Urinary bladder (tissue), 3 donors: ENCODE measurements at regions not wholly inside any gene's neighbourhood (a gene's known extent, or its start where the extent isn't known, plus 50 kb on each side); places are given as distances from the start of the nearest gene placed in this dataset.
"Not testable (repeated sequence)": the region's sequence is repeated elsewhere in the genome, so short reads cannot be mapped to it uniquely, and the experiment has no call there.

ENCODE experiments used
- DNase-seq: peaks from one replicate; pipeline ENCODE4 v3.0.0-alpha.2; 2015; ENCODE audit errors: extremely low spot score
- H3K27ac ChIP-seq: one replicate; pipeline ENCODE4 v1.5.1; 2013; ENCODE audit warnings: low read depth, mild to moderate bottlenecking, moderate library complexity
- H3K36me3 ChIP-seq: one replicate; pipeline ENCODE4 v1.6.1; 2013; ENCODE audit warnings: mild to moderate bottlenecking, moderate library complexity; ENCODE audit not compliant: insufficient read depth
- H3K4me1 ChIP-seq: one replicate; pipeline ENCODE4 v1.6.1; 2013; ENCODE audit warnings: mild to moderate bottlenecking, moderate library complexity; ENCODE audit not compliant: insufficient read depth
- H3K4me3 ChIP-seq: one replicate; pipeline ENCODE4 v1.5.1; 2013; ENCODE audit warnings: low read depth, low read length
- WGBS: extraction: QIAGEN DNeasy Blood & Tissue Kit; methylation state at CpG from one replicate; pipeline ENCODE4 v1.1.7; 2013; 5-methylcytosine and 5-hydroxymethylcytosine counted together
- donor health status: healthy with polysubstance abuse.
- donor health status: healthy.

DNA sequence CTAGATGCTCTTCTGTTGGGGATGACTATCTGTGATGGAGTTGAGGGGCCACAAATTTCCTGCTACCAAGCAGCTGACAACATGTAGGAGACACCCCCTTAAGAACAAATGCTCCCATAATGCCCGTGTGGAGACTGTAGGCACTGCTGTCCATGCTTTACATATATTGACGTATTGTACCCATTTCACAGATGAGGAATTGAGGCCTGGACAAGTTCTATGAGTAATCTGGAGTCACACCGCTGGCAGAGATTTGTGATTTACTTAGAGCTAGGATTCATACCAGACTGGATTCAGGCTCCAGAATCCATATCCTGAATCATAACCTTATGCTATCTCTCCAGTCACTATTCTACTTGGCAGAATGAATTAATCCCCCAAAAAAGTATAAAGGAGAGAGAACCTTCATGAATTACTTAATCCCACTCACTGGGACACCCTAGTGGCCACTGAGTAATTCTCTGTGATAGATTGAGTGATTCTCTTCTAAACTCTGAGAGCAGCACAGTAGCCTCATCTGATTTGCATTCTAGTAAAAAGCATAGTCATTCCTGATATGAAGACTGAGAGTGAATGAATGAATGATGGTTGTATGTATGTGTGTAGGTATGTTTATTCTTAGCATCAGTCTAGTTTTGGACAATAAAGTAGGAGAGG is 460.7 kb upstream of the MEIS1 start:
- Histone ChIP-seq H3K4me3 (no peak overlapping the region), H3K4me1 (no peaks in the 10 kb centered on the region), H3K36me3 (no peaks in the 10 kb centered on the region), H3K27ac (no peak overlapping the region)
- 93% methylated on average over 3 of the region's 3 CpGs for WGBS
- no peak for DNase-seq

- DNase-seq, result no peak
- WGBS, result 57% methylated on average over 3 of the region's 3 CpGs
- Histone ChIP-seq H3K27ac (no peak overlapping the region), H3K4me1 (no peaks in the 10 kb centered on the region), H3K4me3 (no peak overlapping the region), H3K36me3 (no peaks in the 10 kb centered on the region)
Observed at GRCh38 chr2:65969161-65969560, 465.8 kb upstream of the MEIS1 start.

- H3K27ac ChIP-seq, H3K4me3 ChIP-seq, H3K4me1 ChIP-seq, H3K36me3 ChIP-seq, DNase-seq: not testable (repeated sequence)
- no CpG with 5 or more reads among the region's 5 CpGs for WGBS
Observed at GRCh38 chr2:65963303-65963702, 471.6 kb upstream of the MEIS1 start.

GRCh38 chr2:65960953-65961352 is 474.0 kb upstream of the MEIS1 start:
- Histone ChIP-seq H3K36me3 (no peaks in the 10 kb centered on the region), H3K4me3 (no peak overlapping the region), H3K4me1 (no peaks in the 10 kb centered on the region), H3K27ac (no peak overlapping the region)
- no peak for DNase-seq
- 63% methylated on average over 4 of the region's 4 CpGs for WGBS

DNA sequence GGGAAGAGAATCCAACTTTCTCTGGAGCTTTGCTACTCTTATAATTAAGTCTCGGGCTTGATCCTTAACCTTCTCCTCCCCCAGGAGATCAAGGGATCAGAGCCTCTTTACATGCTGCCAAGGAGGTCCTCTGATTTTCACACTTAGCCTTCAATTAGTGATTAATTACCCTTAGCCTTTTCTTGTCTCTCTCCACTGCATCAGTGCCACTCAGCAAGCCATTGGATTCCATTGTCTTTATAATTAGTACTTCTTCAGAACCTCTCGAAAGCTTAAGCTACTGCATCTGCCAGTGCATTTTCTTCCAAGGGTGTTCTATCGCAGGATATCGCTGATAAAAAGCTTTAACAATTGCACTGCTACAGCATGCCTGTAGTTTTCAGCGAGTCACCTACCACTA is 477.0 kb upstream of the MEIS1 start:
- 60% methylated on average over 5 of the region's 5 CpGs for WGBS
- Histone ChIP-seq H3K36me3 (no peaks in the 10 kb centered on the region), H3K4me3 (no peak overlapping the region), H3K27ac (no peak overlapping the region), H3K4me1 (no peaks in the 10 kb centered on the region)
- DNase-seq, result no peak

- Histone ChIP-seq H3K4me3 (no peak overlapping the region), H3K4me1 (no peaks in the 10 kb centered on the region), H3K27ac (no peak overlapping the region), H3K36me3 (no peaks in the 10 kb centered on the region)
- 86% methylated on average over 2 of the region's 2 CpGs for WGBS
- no peak for DNase-seq
Observed at GRCh38 chr2:65957454-65957853, 477.5 kb upstream of the MEIS1 start.

DNA sequence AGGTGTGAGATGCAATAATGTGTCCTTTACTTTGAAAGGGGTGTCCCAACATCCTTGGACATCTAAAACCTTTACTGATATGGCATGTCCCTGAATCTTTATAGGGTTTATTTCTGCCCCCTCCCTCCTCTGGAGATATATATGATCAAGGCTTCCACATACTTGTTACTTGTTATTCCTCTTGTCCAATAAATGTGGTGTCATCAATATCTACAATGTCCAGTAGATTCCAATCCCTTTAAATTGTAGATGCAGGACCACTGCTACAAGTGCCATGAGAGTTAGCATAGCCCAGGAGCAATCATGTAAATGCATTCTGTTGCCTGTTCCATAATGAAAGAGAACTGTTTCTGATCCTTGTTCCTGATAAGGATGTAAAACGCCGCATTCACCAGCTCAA is 479.7 kb upstream of the MEIS1 start:
- no peak for DNase-seq
- Histone ChIP-seq H3K4me1 (no peaks in the 10 kb centered on the region), H3K27ac (no peak overlapping the region), H3K4me3 (no peak overlapping the region), H3K36me3 (no peaks in the 10 kb centered on the region)
- WGBS, result 91% methylated on average over 2 of the region's 2 CpGs

GRCh38 chr2:65952966-65953761 is 481.8 kb upstream of the MEIS1 start:
- no peaks in the 10 kb centered on the region for H3K4me1 ChIP-seq
- no peak for DNase-seq
- H3K4me3 ChIP-seq, result no peak overlapping the region
- 94% methylated on average over 5 of the region's 5 CpGs for WGBS
- no peaks in the 10 kb centered on the region for H3K36me3 ChIP-seq
- H3K27ac ChIP-seq, result no peak overlapping the region

DNA sequence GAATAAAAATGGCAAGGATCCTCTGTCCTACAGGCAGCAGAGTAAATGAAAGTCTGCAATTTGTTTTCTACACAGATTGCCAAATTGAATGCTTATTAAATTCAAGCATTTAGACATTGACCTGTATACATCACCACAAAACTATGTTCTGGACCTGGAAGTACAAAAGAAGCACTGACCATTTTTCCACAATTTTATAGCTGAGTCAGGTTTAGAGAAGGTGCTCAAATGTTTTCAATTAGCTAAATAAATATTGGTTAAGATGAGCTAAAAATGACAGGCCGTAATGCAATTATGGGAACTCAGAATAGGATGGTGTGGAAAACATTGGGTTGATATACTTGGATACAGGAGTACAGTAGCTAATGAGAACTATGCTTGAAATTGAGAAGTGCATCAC is 490.7 kb upstream of the MEIS1 start:
- no peak overlapping the region for H3K4me3 ChIP-seq
- H3K27ac ChIP-seq, result no peak overlapping the region
- 95% methylated on average over 1 of the region's 1 CpG for WGBS
- no peaks in the 10 kb centered on the region for H3K36me3 ChIP-seq
- no peaks in the 10 kb centered on the region for H3K4me1 ChIP-seq
- no peak for DNase-seq

DNA sequence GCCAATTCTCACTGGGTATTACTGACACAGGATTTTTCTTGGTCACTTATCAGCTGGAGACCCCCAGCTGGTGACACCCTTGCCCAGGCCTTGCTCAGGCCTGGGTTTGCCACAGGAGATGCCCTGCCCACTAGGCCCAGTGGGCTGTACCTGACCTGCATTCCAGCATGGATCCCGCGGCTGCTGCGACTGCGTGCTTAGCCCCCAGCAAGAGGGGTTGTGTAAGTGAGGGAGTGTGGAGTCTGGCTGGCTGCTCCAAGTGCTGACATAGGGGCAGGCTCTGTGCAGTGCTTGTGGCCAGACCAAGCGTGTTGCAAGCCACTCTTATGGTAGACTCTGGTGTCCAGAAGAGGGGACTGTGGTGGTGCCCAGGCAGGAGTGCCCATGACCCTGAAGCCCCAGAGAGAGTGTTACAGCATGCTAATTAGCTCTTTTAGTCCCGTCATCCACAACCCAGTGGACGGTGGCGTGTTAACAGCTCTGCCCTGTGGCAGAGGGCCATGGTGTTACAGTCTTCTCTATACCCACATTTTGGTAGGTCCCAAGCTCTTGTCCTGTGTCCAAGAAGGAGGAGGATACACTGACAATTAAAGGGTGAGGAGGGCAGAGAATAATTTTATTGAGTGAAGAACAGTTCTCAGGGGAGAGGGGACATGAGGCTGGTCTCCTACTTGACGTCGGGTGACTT is 491.7 kb upstream of the MEIS1 start:
- Histone ChIP-seq H3K4me3 (no peak overlapping the region), H3K36me3 (no peaks in the 10 kb centered on the region), H3K27ac (no peak overlapping the region), H3K4me1 (no peaks in the 10 kb centered on the region)
- 96% methylated on average over 10 of the region's 10 CpGs for WGBS
- DNase-seq, result no peak

DNA sequence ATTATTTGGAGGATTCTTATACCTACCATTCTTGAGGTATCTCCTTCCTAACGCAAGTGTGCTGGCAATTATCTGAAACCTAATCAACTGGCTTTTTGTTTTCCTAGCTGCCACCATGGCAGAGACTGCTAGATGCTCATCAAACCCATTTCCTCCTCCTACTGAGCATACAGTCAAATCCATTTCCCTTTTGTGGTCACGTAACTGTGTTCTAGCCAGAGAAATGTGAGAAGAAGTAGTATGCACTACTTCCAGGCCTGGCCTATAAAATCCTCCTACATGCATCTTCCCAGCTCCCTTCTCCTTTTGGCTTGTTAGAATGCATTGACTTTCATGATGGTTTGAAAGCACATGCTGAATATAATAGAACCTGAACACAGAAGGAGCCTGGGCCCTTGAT is 494.1 kb upstream of the MEIS1 start:
- WGBS, result 83% methylated on average over 2 of the region's 2 CpGs
- DNase-seq, result no peak
- H3K4me3 ChIP-seq, result no peak overlapping the region
- no peaks in the 10 kb centered on the region for H3K36me3 ChIP-seq
- no peak overlapping the region for H3K27ac ChIP-seq
- H3K4me1 ChIP-seq, result no peaks in the 10 kb centered on the region

DNA sequence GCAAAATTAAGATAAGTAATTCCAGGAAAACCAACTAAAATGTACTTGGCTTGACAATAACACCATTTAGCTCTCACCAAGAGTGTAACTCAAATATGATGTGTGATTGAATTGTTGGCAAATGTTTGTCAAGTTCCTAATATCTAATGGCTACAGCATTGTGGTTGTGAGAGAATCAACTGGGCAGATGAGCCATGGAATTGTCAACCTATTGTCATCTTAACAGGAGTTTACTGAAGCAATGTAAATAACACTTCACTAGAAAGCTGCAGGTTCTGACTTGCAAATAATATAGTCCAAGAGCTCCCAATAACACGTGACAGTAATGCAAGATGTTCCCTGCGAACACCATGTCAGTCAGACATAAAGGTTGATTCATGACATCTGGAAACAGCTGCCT is 495.2 kb upstream of the MEIS1 start:
- 68% methylated on average over 2 of the region's 2 CpGs for WGBS
- no peak for DNase-seq
- H3K4me1 ChIP-seq, result no peaks in the 10 kb centered on the region
- no peak overlapping the region for H3K27ac ChIP-seq
- no peak overlapping the region for H3K4me3 ChIP-seq
- H3K36me3 ChIP-seq, result no peaks in the 10 kb centered on the region

DNA sequence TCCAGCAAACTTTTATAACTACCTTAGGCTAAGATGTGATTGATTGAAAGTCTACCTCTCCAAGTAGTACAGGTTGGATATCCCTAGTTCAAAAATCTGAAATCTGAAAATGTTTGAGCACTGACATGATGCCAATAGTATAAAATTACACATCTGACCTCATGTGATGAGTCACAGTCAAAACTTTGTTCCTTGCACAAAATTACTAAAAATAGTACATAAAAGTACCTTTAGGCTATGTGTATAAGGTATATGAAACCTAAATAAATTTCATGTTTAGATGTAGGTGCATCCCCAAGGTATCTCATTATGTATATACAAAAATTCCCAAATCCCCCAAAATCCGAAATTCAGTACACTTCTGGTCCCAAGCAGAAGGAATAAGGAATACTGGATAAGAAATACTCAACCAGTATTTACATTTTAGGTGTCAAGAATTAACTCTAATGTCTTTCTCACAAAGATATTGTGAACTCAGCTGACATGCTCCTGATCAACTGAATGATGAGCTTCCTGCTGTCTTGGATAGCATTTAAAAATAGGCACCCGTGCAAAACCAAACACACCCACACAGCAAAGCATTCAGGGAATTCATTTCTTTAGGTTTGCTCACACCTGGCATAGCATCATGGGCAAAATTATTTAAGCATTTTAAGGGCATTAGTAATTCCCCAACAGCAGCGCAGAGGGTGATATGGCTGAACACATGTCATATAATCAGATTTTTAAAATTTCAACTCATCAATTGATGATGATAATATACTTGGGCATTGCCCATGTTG is 497.4 kb upstream of the MEIS1 start:
- Histone ChIP-seq H3K27ac (no peak overlapping the region), H3K36me3 (no peaks in the 10 kb centered on the region), H3K4me1 (no peaks in the 10 kb centered on the region), H3K4me3 (no peak overlapping the region)
- DNase-seq, result no peak
- 83% methylated on average over 3 of the region's 3 CpGs for WGBS
